Embryonic facial prominence (tissue), 1 donor: ENCODE measurements at regions not wholly inside any gene's neighbourhood (a gene's known extent, or its start where the extent isn't known, plus 50 kb on each side); places are given as distances from the start of the nearest gene placed in this dataset.
"Not testable (repeated sequence)": the region's sequence is repeated elsewhere in the genome, so short reads cannot be mapped to it uniquely, and the experiment has no call there.

Source experiments
- DNase-seq: peaks from one replicate; pipeline ENCODE4 v3.0.0-alpha.2; 2016; ENCODE audit errors: extremely low spot score

GRCh38 chr17:20633268-20634059, 53.9 kb downstream of the CDRT15L2 start:
- DNase-seq = not testable (repeated sequence)

DNA sequence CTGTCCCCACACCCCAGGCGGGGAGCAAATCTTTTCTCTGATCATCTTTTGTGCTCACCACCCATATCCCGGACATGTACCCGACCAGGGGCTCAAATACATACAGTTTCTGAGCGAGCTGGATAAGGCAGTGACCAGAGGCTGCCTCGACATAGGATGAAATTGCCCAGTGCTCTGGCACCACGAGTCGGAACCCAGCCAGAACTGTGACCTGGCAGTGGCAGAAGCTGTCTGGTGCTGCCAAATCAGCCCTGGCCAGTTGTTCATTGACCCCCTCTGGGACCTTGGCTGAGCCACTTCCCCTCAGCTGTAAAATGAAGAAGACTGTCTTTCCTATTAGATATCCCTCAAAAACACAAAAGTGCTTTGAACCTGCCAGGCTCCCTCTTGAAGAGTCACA, 60.6 kb downstream of the CDRT15L2 start:
- DNase-seq = not testable (repeated sequence)

DNA sequence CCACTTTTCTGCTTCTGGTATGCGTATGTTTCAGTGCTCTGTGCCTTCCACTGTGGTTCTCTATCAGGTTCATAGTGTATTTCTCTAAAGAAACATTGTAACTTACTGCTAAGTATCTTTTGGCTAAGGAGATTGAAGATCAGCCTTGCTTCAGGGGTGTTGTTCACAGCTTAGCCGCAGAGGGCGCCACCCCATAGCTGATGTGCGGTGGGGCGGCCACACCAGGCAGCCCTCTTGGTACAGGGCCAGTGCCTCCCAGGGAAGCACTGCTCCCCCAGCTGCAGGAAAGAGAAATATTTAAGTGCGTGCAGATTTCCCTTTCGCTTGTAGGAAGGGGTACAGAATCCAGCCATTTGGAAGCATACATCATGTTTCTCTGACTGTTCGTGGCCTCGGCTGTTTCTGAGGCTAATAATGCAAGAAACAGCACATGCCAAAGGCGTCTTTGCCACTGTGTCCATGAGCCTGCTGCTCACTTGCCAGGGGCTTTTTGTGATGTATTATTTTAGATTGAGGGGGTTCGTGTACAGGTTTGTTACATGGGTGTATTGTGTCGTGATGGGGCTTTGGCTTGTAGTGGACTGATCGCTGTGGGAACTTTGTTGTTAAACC, 67.2 kb downstream of the CDRT15L2 start:
- DNase-seq = not testable (repeated sequence)

DNA sequence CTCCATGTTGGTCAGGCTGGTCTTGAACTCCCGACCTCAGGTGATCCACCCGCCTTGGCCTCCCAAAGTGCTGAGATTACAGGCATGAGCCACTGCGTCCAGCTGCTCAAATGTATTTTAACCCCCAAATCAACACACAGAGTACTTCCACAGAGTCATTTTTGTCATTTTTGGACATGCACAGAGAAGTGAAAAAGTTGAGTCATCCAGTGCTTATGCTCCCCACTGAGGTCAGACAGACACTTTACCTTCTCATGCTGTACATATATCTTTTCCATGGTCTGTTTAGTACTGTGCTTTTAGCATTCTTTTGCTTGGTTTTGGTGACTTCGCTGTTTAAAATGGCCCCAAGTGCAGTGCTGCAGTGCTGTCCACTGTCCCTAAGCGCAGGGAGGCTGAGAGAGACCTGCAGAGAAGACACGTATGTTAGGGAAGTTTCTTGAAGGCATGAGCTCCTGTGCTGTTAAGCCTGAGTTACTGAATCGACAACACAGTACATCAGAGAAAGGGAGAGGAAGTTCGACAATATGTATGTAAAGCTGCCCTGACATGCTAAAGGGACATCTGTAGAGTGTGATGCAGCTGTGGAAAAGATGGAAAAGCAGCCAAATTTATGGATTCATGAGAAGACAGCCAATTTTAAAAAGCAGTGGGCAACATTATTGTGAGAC, 69.7 kb downstream of the CDRT15L2 start:
- not testable (repeated sequence) for DNase-seq

- not testable (repeated sequence) for DNase-seq
These were observed 71.5 kb downstream of the CDRT15L2 start for GRCh38 chr17:20651022-20651421.

GRCh38 chr17:20651736-20652135, 72.2 kb downstream of the CDRT15L2 start:
- not testable (repeated sequence) for DNase-seq

GRCh38 chr17:20653391-20653790, 73.9 kb downstream of the CDRT15L2 start:
- not testable (repeated sequence) for DNase-seq

- not testable (repeated sequence) for DNase-seq
These were observed 74.6 kb downstream of the CDRT15L2 start for GRCh38 chr17:20654114-20654513.

DNA sequence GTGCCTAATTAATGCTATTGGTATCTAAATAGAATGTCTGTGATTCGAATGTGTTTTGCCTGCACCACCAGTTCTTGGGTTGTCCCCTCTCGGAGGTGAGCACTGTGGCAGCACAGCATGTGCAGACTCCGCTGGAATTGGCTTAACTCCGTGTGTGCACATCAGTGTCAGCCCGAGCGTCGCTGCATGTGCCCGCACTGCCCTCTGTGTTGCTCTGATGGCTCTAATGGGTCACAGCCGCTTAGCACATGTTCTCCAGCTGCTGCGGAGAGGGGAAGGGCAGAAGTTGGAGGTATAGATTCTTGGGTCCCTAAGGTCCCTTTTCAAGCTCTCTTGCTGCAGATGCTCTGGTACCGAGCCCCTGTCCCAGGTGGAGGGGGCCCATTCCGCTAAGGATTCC, 75.1 kb downstream of the CDRT15L2 start:
- DNase-seq = not testable (repeated sequence)

DNA sequence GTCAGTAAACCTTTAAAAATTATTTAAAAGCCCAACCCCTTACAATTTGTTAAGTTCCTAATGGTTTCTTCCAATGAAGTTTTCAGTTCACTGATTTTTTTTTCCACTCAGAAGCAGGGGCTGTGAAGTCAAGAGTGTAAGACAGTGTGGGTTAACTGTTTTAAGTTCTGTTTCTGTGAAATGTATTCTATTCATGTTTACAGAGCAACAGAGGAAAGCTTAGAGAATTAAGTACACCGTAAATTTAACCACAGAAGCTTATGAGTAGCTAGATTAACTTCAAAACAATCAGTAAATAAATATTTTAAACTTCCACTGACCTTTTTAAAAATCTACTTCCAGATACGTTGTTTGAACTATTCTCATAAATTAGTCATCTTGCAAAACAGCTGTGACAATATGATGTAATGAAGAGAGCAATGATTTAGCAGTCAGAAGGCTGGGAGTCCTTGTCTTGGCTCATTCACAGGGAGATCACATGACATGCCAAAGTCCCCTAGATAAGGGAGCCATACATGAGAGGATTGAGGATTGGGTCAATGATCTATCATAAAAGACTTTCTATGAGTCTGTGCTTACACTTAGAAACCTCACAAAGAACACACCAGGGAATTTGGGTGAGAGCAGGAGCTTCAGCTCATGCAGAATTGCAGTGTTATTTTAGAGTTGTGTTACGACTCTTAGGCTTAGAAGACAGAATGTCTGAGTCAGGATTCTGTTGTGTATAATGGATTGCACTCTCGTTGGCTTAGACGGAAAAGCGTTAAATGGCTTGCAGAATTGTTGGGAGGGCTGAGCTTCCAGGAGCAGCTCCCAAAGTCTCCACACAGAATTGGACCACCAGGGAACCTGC, 85.8 kb downstream of the CDRT15L2 start:
- DNase-seq = not testable (repeated sequence)

- not testable (repeated sequence) for DNase-seq
These were observed 87.2 kb downstream of the CDRT15L2 start for GRCh38 chr17:20666689-20667088.

DNA sequence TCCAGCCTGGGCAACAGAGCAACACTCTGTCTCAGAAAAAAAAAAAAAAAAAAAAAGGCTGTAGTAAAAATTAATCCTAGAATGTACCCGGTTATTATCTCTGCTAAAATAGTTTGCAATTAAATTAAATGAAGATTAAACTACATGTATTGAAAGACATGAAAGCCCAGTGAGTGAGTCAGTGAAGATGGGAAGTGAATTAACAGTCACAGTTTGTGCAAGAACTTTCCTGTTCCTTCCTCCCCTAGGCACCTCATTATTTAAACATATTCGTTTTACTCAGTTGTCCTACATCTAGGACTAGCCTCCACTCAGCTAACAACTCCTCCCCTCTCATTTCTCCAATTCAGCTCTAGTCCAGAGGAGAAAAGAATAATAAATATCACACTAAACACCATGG, 88.2 kb downstream of the CDRT15L2 start:
- not testable (repeated sequence) for DNase-seq

DNA sequence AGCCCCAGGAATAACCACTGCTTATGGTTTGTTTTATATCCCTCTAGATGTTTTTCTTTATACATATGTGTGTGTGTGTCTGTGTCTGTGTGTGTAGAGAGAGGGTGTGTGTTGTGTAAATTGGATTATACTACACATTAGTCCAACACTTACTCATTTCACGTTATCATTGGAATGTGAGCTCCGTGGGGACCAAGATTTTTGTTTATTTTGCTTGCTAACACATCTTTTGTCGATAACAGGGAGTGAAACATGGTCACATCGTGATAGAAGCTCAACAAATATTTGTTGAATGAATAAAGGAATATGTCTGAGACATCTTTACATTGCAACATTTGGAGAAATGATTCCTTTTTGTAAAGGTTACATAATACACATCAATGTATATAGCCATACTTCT, 88.8 kb downstream of the CDRT15L2 start:
- DNase-seq = not testable (repeated sequence)

- DNase-seq = not testable (repeated sequence)
These were observed 89.3 kb downstream of the CDRT15L2 start for GRCh38 chr17:20668868-20669267.

DNA sequence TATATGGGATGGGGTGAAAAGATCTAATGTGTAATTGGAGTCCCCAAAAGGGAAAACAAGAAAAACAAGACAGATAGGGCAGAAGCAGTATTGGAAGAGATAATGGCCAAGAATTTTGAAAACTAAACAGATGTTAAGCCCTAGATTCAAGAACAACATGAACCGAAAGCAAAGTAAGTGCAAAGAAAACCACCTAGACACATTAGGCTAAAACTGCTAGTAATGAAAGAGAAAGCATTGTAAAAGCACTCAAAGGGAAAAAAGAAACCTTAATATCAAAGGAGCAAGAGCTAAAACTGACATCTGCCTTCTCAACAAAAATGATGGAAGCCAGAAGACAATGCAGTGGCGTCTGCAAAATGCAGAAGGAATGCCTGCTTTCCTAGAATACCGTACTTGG, 91.0 kb downstream of the CDRT15L2 start:
- not testable (repeated sequence) for DNase-seq

DNA sequence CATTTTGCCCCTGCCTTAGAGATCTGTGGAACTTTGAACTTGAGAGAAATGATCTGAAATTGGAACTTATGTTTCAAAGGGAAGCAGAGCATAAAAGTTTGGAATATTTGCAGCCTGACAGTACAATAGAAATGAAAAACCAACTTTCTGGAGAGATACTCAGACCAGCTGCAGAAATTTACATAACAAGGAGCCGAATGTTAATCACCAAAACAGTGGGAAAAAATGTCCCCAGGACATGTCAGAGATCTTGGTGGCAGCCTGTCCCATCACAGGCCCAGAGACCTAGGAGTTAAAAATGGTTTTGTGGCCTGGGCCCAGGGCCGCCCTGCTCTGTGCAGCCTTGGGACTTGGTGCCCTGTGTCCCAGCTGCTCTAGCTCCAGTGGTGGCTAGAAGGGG, 94.8 kb downstream of the CDRT15L2 start:
- not testable (repeated sequence) for DNase-seq

- not testable (repeated sequence) for DNase-seq
These were observed 96.2 kb downstream of the CDRT15L2 start for GRCh38 chr17:20675707-20676106.

DNA sequence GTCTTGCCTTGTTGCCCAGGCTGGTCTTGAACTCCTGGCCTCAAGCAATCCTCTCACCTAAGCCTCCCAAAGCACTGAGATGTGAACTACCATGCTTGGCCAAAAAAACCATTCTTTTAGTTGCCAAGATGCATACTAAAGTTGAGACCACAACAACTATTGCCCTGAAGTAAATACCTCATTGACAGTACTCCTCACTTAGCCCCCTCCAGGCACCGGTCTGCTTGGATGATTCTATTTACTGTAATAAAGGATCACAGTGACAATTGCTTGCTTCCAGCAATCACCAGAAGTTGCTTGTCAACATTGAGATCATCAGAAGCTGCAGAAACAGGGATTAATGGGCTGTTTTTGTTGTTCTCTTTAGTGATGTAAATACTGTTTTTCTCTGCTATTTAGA, 97.1 kb downstream of the CDRT15L2 start:
- not testable (repeated sequence) for DNase-seq

DNA sequence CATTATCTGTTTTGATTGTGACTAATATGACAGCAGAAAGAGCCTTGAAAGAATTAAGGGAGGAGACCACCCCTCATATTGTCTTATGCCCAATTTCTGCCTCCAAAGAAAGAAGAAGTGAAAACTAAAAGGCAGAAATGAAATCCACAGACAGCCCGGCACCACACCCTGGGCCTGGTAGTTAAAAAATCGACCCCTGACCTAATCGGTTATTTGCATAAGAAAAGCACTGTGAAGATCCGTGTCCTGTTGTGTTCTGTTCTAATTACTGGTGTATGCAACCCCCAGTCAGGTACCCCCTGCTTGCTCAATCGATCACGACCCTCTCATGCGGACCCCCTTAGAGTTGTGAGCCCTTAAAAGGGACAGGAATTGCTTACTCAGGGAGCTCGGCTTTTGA, 97.9 kb downstream of the CDRT15L2 start:
- not testable (repeated sequence) for DNase-seq

DNA sequence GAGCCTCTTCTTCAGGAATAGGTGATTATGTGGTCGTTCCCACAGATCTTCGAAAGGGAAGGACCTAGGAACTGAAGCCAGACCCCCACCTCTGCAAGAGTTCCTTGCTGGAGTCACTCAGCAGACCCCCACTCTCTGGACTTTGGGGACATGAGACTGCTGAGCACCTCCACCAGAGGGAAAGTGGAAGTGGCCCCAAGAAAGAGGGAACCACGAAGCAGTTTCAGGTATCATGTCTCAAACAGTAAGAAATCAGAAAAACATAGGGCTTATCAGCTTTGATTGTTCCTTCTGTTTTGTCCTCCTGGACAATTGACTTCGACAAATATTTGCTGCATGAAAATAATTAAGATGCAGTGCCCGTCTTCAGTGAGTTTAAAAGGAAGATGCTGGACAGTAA, 98.9 kb downstream of the CDRT15L2 start:
- not testable (repeated sequence) for DNase-seq
